Upper lobe of left lung (tissue), 6 donors: ENCODE measurements at regions not wholly inside any gene's neighbourhood (a gene's known extent, or its start where the extent isn't known, plus 50 kb on each side); places are given as distances from the start of the nearest gene placed in this dataset.

Source experiments
- ATAC-seq, 2 donors: fragments of 200-7000 bp; cut with Tn5 transposase; one replicate each; pipeline ENCODE4 v1.9.1; 2022; ENCODE audit warnings: mild to moderate bottlenecking in 2 of 2, moderate library complexity in 2 of 2; ENCODE audit not compliant: low FRiP score in 2 of 2
- DNase-seq, 2 donors: peaks; one replicate each; pipeline ENCODE4 v3.0.0-alpha.2; 2019 to 2020
- H3K27ac ChIP-seq, 4 donors: fragments of 200-600 bp; sonication (generic); one replicate each; pipeline ENCODE4 v1.5.1; 2016 to 2019
- H3K27me3 ChIP-seq, 4 donors: fragments of 200-600 bp; sonication (generic); one replicate each; pipeline ENCODE4 v1.5.1; 2017 to 2019
- H3K36me3 ChIP-seq, 4 donors: fragments of 200-600 bp; sonication (generic); one replicate each; pipeline ENCODE4 v1.5.1; 2016 to 2019
- H3K4me1 ChIP-seq, 4 donors: fragments of 200-600 bp; sonication (generic); one replicate each; pipeline ENCODE4 v1.5.1; 2018 to 2019
- H3K4me3 ChIP-seq, 4 donors: fragments of 200-600 bp; sonication (generic); one replicate each; pipeline ENCODE4 v1.5.1; 2017 to 2019; ENCODE audit warnings: mild to moderate bottlenecking in 2 of 4, moderate library complexity in 1 of 4
- H3K9me3 ChIP-seq, 4 donors: fragments of 200-600 bp; sonication (generic); one replicate each; pipeline ENCODE4 v1.5.1; 2018 to 2019
- EP300 ChIP-seq, 4 donors: sonication (generic); formaldehyde crosslinking; IDR thresholded peaks; one replicate each; pipeline ENCODE4 v1.5.1; 2017; ENCODE audit warnings: antibody characterized with exemption in 4 of 4, control low read depth in 2 of 4
- POLR2A ChIP-seq, 4 donors: fragments of 450-650 bp; IDR thresholded peaks; one replicate each; pipeline ENCODE4 v1.5.1; 2016 to 2017; ENCODE audit warnings: antibody characterized with exemption in 4 of 4, mild to moderate bottlenecking in 2 of 4
- POLR2AphosphoS5 ChIP-seq, 2 donors: sonication (generic); formaldehyde crosslinking; IDR thresholded peaks; one replicate each; pipeline ENCODE4 v1.5.1; 2017; ENCODE audit warnings: antibody characterized with exemption in 2 of 2
- WGBS, 2 donors: methylation state at CpG; one replicate each; pipeline ENCODE4 v1.1.5; 2017 to 2018; 5-methylcytosine and 5-hydroxymethylcytosine counted together
- TF ChIP-seq, protein P1 (sequence below), 6 experiments: fragments of 450-650 bp in 4 of 6; fragments of 200-600 bp in 2 of 6; sonication (generic) in 2 of 6; IDR thresholded peaks; one replicate each; pipeline ENCODE4 v1.5.1; 2016 to 2019; ENCODE audit warnings: antibody characterized with exemption in 6 of 6
- donor health status: DM: no; HTN: no; CAD: no; lungs with moderate emphysema.
- donor health status: DM: no; HTN: yes; CAD: no; lungs with severe emphysema.

DNA sequence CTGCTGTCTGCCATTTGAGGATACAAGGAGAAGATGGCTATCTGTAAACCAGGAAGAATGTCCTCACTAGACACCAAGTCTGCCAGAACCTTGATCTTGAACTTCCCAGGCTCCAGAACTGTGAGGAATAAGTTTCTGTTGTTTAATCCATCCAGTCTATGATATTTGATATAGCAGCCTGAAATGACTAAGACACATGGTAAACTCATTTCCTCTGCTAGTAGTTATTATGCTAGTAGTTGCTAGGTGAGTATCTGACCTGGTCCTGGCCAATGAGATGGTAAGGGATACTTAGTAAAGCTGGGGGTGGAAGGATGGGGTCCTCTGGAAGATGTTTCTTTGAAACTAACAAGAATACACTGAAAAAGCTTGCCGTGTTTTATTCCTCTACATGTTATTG is 280.7 kb upstream of the ARHGEF26 start:
- Histone ChIP-seq H3K27ac (no peak overlapping the region), H3K27me3 (no peaks in the 10 kb centered on the region), H3K36me3 (no peaks in the 10 kb centered on the region), H3K4me3 (no peak overlapping the region), H3K4me1 (no peaks in the 10 kb centered on the region), H3K9me3 (no peaks in the 10 kb centered on the region)
- TF ChIP-seq, protein P1, sequence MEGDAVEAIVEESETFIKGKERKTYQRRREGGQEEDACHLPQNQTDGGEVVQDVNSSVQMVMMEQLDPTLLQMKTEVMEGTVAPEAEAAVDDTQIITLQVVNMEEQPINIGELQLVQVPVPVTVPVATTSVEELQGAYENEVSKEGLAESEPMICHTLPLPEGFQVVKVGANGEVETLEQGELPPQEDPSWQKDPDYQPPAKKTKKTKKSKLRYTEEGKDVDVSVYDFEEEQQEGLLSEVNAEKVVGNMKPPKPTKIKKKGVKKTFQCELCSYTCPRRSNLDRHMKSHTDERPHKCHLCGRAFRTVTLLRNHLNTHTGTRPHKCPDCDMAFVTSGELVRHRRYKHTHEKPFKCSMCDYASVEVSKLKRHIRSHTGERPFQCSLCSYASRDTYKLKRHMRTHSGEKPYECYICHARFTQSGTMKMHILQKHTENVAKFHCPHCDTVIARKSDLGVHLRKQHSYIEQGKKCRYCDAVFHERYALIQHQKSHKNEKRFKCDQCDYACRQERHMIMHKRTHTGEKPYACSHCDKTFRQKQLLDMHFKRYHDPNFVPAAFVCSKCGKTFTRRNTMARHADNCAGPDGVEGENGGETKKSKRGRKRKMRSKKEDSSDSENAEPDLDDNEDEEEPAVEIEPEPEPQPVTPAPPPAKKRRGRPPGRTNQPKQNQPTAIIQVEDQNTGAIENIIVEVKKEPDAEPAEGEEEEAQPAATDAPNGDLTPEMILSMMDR (IDR thresholded peaks at IDR 0.05): no peak
- no peak for TF ChIP-seq EP300 (IDR thresholded peaks at IDR 0.05)
- no peak for TF ChIP-seq POLR2A (IDR thresholded peaks at IDR 0.05)
- no peak for TF ChIP-seq POLR2AphosphoS5 (IDR thresholded peaks at IDR 0.05)
- no peak for DNase-seq
- ATAC-seq: no peak
- 84 to 85% methylated on average over 1 of the region's 1 CpG for WGBS, 2 donors

DNA sequence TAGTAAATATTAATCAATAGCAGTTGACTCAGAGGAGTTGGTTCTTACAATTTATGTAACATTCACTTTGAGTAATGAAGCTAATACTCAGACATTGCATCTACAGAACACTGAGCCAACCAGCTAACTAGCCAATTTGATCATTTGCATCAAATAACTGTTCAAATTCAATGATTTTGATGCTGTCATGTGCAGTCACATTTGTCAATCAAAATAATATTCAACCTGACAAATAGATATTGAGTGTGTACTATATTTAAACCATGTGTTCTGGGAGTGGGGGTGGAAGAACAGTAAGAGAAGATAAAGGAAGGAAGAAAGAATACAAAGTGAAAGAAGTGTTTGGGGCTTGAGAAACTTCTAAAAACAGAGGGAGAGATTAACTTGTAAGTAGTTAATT is 277.2 kb upstream of the ARHGEF26 start:
- DNase-seq (no peak), ATAC-seq (no peak)
- no peak overlapping the region for H3K4me3 ChIP-seq
- H3K27ac ChIP-seq: no peak overlapping the region
- H3K27me3 ChIP-seq: no peaks in the 10 kb centered on the region
- H3K36me3 ChIP-seq: no peaks in the 10 kb centered on the region
- no peak for TF ChIP-seq EP300 (IDR thresholded peaks at IDR 0.05)
- TF ChIP-seq, protein P1 (IDR thresholded peaks at IDR 0.05): no peak
- no peak for TF ChIP-seq POLR2A (IDR thresholded peaks at IDR 0.05)
- no peak for TF ChIP-seq POLR2AphosphoS5 (IDR thresholded peaks at IDR 0.05)
- no peaks in the 10 kb centered on the region for H3K4me1 ChIP-seq
- H3K9me3 ChIP-seq: no peaks in the 10 kb centered on the region

DNA sequence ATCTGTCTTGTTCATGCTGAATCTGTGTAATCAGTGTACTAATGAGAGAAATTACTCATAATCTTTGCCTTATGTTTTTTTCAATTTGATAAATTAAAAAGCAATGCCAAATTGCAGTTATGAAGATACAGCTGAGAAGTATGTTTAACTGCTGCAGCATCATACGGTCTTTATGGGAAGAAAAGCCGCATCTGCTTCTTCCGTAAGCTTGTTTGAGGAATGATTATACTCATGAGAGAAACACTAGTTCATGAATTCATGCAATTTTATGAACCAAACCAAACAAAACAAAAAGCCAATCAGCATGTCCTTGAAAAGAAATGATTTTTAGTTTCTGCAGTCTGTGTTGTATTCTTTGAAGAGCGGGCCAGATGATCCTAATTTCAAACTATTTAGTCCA is 275.9 kb upstream of the ARHGEF26 start:
- H3K4me3 ChIP-seq: no peak overlapping the region
- DNase-seq (no peak), ATAC-seq (no peak)
- H3K9me3 ChIP-seq: no peaks in the 10 kb centered on the region
- H3K36me3 ChIP-seq: no peaks in the 10 kb centered on the region
- no peaks in the 10 kb centered on the region for H3K4me1 ChIP-seq
- TF ChIP-seq POLR2AphosphoS5 (IDR thresholded peaks at IDR 0.05) (no peak), POLR2A (IDR thresholded peaks at IDR 0.05) (no peak), EP300 (IDR thresholded peaks at IDR 0.05) (no peak)
- TF ChIP-seq, protein P1 (IDR thresholded peaks at IDR 0.05): no peak
- no peak overlapping the region for H3K27ac ChIP-seq
- 87 to 95% methylated on average over 4 of the region's 4 CpGs for WGBS, 2 donors
- no peaks in the 10 kb centered on the region for H3K27me3 ChIP-seq

DNA sequence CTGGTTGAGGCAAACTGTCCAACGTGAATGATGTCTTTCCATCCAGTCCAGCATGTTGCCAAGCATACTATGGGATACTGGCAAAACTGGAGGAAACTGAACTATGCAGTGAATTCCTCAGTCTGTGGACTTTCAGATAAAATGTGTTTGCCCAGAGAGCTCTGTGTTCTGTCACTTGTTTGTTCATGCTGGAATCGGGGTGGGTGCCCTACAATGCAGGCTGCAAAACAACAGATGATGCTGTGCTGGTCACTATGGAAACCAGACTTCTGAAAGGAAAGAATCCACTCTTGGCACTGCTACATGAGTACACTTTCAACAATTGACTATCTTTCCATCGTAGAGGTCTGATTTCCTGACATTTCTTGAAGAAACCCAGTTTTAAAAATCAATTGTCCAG is 272.5 kb upstream of the ARHGEF26 start:
- Histone ChIP-seq H3K4me3 (no peak overlapping the region), H3K4me1 (no peaks in the 10 kb centered on the region), H3K27ac (no peak overlapping the region), H3K9me3 (no peaks in the 10 kb centered on the region), H3K36me3 (no peaks in the 10 kb centered on the region), H3K27me3 (no peaks in the 10 kb centered on the region)
- ATAC-seq (no peak), DNase-seq (no peak)
- no peak for TF ChIP-seq POLR2A (IDR thresholded peaks at IDR 0.05)
- no peak for TF ChIP-seq POLR2AphosphoS5 (IDR thresholded peaks at IDR 0.05)
- no peak for TF ChIP-seq EP300 (IDR thresholded peaks at IDR 0.05)
- TF ChIP-seq, protein P1 (IDR thresholded peaks at IDR 0.05): no peak
- WGBS, 2 donors: 42 to 65% methylated on average over 3 of the region's 3 CpGs

DNA sequence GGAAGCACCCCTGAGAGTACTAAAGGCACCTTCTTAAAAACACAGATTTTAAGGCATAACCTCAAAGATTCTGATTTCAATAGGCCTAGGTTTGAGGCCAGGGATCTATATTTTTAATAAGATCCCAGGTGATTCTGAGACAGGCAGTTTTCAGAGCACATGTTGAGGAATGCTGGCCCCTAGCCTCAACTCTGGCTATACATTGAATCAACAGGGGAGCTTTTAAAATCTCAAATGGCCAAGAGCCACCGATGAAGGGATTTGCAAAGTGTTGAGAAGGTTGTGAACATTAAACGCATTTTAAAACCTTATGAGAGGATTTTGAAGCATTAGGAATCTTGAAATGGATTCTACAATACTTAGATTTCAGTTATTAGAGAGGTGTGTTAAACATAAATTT is 268.8 kb upstream of the ARHGEF26 start:
- WGBS, 2 donors: 58 to 61% methylated on average over 2 of the region's 2 CpGs
- Histone ChIP-seq H3K36me3 (no peaks in the 10 kb centered on the region), H3K27me3 (no peaks in the 10 kb centered on the region), H3K27ac (no peak overlapping the region), H3K4me3 (no peak overlapping the region), H3K9me3 (no peaks in the 10 kb centered on the region), H3K4me1 (no peaks in the 10 kb centered on the region)
- ATAC-seq (no peak), DNase-seq (no peak)
- TF ChIP-seq, protein P1 (IDR thresholded peaks at IDR 0.05): no peak
- TF ChIP-seq POLR2AphosphoS5 (IDR thresholded peaks at IDR 0.05) (no peak), EP300 (IDR thresholded peaks at IDR 0.05) (no peak), POLR2A (IDR thresholded peaks at IDR 0.05) (no peak)
